GM12878 (cell line): ENCODE measurements at regions not wholly inside any gene's neighbourhood (a gene's known extent, or its start where the extent isn't known, plus 50 kb on each side); places are given as distances from the start of the nearest gene placed in this dataset.

Source experiments
- ATAC-seq: fragments of 200-7000 bp; cut with Tn5 transposase; 3 replicates; pipeline ENCODE4 v1.9.1; 2020; ENCODE audit warnings: mild to moderate bottlenecking, moderate library complexity
- BruUV-seq: library from RNA; stranded (reverse); fragments of 400-500 nt; replicated peaks from 2 replicates; lab custom pipeline; 2021; lab: Mats Ljungman, UMichigan
- CTCF ChIA-PET: fragments of 300-600 bp; sonication (Branson Sonifier 250); formaldehyde crosslinking; extraction: SDS; loops from one replicate; lab custom pipeline; 2021; ENCODE audit warnings: inconsistent platforms; lab: Yijun Ruan, JAX
- POLR2A ChIA-PET: fragments of 350-600 bp; formaldehyde crosslinking; extraction: SDS; loops from one replicate; lab custom pipeline; 2021; ENCODE audit warnings: inconsistent platforms; lab: Charles Lee
- RAD21 ChIA-PET: fragments of 300-600 bp; sonication (Branson Sonifier 250); formaldehyde crosslinking; loops from one replicate; lab custom pipeline; 2023; ENCODE audit warnings: antibody characterized with exemption; ENCODE audit not compliant: unreplicated experiment; lab: Charles Lee
- SMC1A ChIA-PET: fragments of 300-600 bp; sonication (Branson Sonifier 250); formaldehyde crosslinking; loops from one replicate; lab custom pipeline; 2023; ENCODE audit not compliant: unreplicated experiment, uncharacterized antibody; lab: Charles Lee
- DNase-seq: peaks from one replicate; pipeline ENCODE4 v3.0.0-alpha.2; 2011; ENCODE audit warnings: low read depth, low spot score
- FAIRE-seq: peaks from 3 replicates; lab custom pipeline; 2011; peaks lifted over from hg19 to GRCh38; lab: Jason Lieb, UNC
- H2AFZ ChIP-seq: 2 replicates; pipeline ENCODE4 v1.6.0; 2011; ENCODE audit warnings: low read depth, low read length, control low read depth; ENCODE audit not compliant: control insufficient read depth
- H3K27ac ChIP-seq: 2 replicates; pipeline ENCODE4 v1.5.1; 2011; ENCODE audit warnings: control low read depth; ENCODE audit not compliant: control insufficient read depth, insufficient read depth
- H3K27me3 ChIP-seq, 2 experiments: replicated peaks in 1 of 2; 2 replicates each; pipeline versions ENCODE4 v1.6.0 to v1.6.1; 2011; ENCODE audit warnings: low read length in 1 of 2; ENCODE audit not compliant: control insufficient read depth in 2 of 2, insufficient read depth in 2 of 2
- H3K36me3 ChIP-seq, 2 experiments: 2 replicates each; pipeline ENCODE4 v1.5.1; 2011; ENCODE audit warnings: low read length in 1 of 2; ENCODE audit not compliant: control insufficient read depth in 2 of 2, insufficient read depth in 2 of 2
- H3K4me1 ChIP-seq: 2 replicates; pipeline ENCODE4 v1.6.1; 2011; ENCODE audit warnings: mild to moderate bottlenecking, low read length, moderate library complexity, mixed read lengths; ENCODE audit not compliant: control insufficient read depth, insufficient read depth
- H3K4me2 ChIP-seq: 2 replicates; pipeline ENCODE4 v1.6.0; 2011; ENCODE audit warnings: control low read depth; ENCODE audit not compliant: control insufficient read depth, insufficient read depth
- H3K4me3 ChIP-seq: fragments of 200-600 bp; sonication (generic); 2 replicates; pipeline ENCODE4 v1.5.1; 2016
- H3K79me2 ChIP-seq: 2 replicates; pipeline ENCODE4 v1.6.0; 2011; ENCODE audit warnings: low read length; ENCODE audit not compliant: control insufficient read depth, insufficient read depth
- H3K9ac ChIP-seq: 2 replicates; pipeline ENCODE4 v1.8.0; 2011; ENCODE audit warnings: low read length, control low read depth, mixed read lengths; ENCODE audit not compliant: control insufficient read depth, insufficient read depth
- H3K9me3 ChIP-seq: replicated peaks from 3 replicates; pipeline ENCODE4 v1.5.1; 2011; ENCODE audit warnings: mild to moderate bottlenecking, low read length; ENCODE audit not compliant: control insufficient read depth, insufficient read depth
- H4K20me1 ChIP-seq: 2 replicates; pipeline ENCODE4 v1.6.0; 2011; ENCODE audit not compliant: control insufficient read depth, insufficient read depth
- CEBPB ChIP-seq, 2 experiments: fragments of 150-350 bp in 1 of 2; IDR thresholded peaks; 2 replicates each; pipeline ENCODE4 v1.6.1; 2012 to 2014; ENCODE audit warnings: low read depth in 2 of 2, low read length in 2 of 2, borderline replicate concordance in 1 of 2, inconsistent platforms in 1 of 2
- E4F1 ChIP-seq: fragments of 450-650 bp; IDR thresholded peaks from 2 replicates; pipeline ENCODE4 v1.6.1; 2018; ENCODE audit warnings: borderline replicate concordance, mild to moderate bottlenecking; ENCODE audit not compliant: partially characterized antibody
- NR2C2 ChIP-seq: IDR thresholded peaks from 2 replicates; pipeline ENCODE4 v1.6.1; 2011; ENCODE audit warnings: borderline replicate concordance, low read depth; ENCODE audit not compliant: control insufficient read depth, insufficient read length
- RAD51 ChIP-seq: fragments of 450-650 bp; IDR thresholded peaks from 2 replicates; pipeline ENCODE4 v1.6.1; 2016; ENCODE audit warnings: moderate library complexity, mild to moderate bottlenecking, inconsistent platforms
- RELA ChIP-seq: fragments of 450-650 bp; IDR thresholded peaks from 2 replicates; pipeline ENCODE4 v1.8.0; 2014; ENCODE audit warnings: borderline replicate concordance; ENCODE audit not compliant: partially characterized antibody
- REST ChIP-seq: IDR thresholded peaks from 2 replicates; pipeline ENCODE4 v1.6.1; 2012; ENCODE audit warnings: mild to moderate bottlenecking, low read depth, low read length
- SIN3A ChIP-seq: IDR thresholded peaks from 2 replicates; pipeline ENCODE4 v1.6.1; 2012; ENCODE audit warnings: low read depth, low read length, improper control_type of control experiment
- SREBF1 ChIP-seq: IDR thresholded peaks from 2 replicates; pipeline ENCODE4 v1.6.1; 2012; ENCODE audit warnings: mild to moderate bottlenecking, low read length
- TARDBP ChIP-seq: IDR thresholded peaks from 2 replicates; pipeline ENCODE4 v1.6.1; 2016; ENCODE audit warnings: borderline replicate concordance
- TBL1XR1 ChIP-seq: IDR thresholded peaks from 2 replicates; pipeline ENCODE4 v1.6.1; 2012; ENCODE audit warnings: low read depth, low read length, improper control_type of control experiment
- TCF12 ChIP-seq: IDR thresholded peaks from 2 replicates; pipeline ENCODE4 v1.6.1; 2011; ENCODE audit warnings: low read depth, mild to moderate bottlenecking, low read length
- TCF3 ChIP-seq: IDR thresholded peaks from 2 replicates; pipeline ENCODE4 v1.6.1; 2012; ENCODE audit warnings: low read depth, mild to moderate bottlenecking, low read length, borderline replicate concordance; ENCODE audit not compliant: insufficient read depth
- ZNF274 ChIP-seq: IDR thresholded peaks from one replicate; pipeline ENCODE4 v1.8.0; 2011; ENCODE audit not compliant: insufficient read length, insufficient read depth
- ZZZ3 ChIP-seq: IDR thresholded peaks from 2 replicates; pipeline ENCODE4 v1.6.1; 2011; ENCODE audit warnings: low read depth; ENCODE audit not compliant: control insufficient read depth, insufficient read length
- WGBS: methylation state at CpG from one replicate; pipeline ENCODE4 v1.1.6; 2016; ENCODE audit warnings: low lambda C conversion rate; ENCODE audit not compliant: insufficient replicate concordance, insufficient coverage; ENCODE audit errors: missing lambda C conversion rate; 5-methylcytosine and 5-hydroxymethylcytosine counted together
- in situ Hi-C: fragments of 300-500 bp; cut with MboI; formaldehyde crosslinking; loops from 9 replicates; pipeline ENCODE4 v1.14.3; 2018; ENCODE audit warnings: mixed read lengths
- intact Hi-C: fragments of 100-400 bp; cut with micrococcal nuclease; formaldehyde crosslinking; loops from one replicate; pipeline ENCODE4 v1.14.2; 2022; ENCODE audit not compliant: unreplicated experiment
- TF ChIP-seq, protein P1 (sequence below): fragments of 450-650 bp; IDR thresholded peaks from 2 replicates; pipeline ENCODE4 v1.6.1; 2017; ENCODE audit warnings: low read depth, mild to moderate bottlenecking, moderate library complexity
- TF ChIP-seq, protein P2 (sequence below): fragments of 450-650 bp; IDR thresholded peaks from 2 replicates; pipeline ENCODE4 v1.6.1; 2016; ENCODE audit warnings: mild to moderate bottlenecking

DNA sequence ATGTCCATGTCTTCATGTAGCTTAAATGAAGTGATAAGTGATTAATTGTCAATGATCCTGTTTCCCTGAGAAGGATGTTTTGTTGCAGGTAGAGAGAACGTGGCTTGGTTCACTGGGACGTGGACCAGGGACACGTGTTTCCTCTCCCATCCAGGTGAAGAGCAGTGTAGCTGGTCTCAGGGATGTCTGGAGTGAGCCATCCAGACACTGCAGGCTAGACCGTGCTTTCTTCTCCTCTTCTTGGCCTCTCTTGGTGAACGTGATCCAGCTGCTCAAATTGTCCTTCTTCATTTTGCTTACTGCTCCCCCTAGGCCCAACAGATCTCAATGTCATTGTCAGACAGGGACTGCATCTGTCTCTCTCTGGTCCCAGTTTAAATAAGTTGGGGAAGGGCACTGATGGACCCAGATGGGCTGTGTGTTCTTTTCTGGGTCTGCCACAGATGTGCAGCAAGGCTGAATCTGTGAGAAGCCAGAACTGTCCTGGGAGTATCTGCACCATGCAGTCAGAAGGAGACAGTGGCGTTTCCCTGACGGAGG lies 263.8 kb downstream of the CYRIA start:
- no peaks in the 10 kb centered on the region for H3K79me2 ChIP-seq
- ChIA-PET SMC1A (no interaction called here), POLR2A (no interaction called here), CTCF (no interaction called here), RAD21 (no interaction called here)
- 14% methylated on average over 7 of the region's 7 CpGs for WGBS
- no TSS peak for BruUV-seq
- no peaks in the 10 kb centered on the region for H3K9me3 ChIP-seq
- H3K4me1 ChIP-seq, result no peaks in the 10 kb centered on the region
- no peak overlapping the region for H3K9ac ChIP-seq
- in situ Hi-C loops, result no loop called here
- H2AFZ ChIP-seq, result no peak overlapping the region
- no peak for DNase-seq
- intact Hi-C loops, result no loop called here
- H3K4me2 ChIP-seq, result no peak overlapping the region
- no peak overlapping the region for H3K27ac ChIP-seq
- no peak for ATAC-seq
- H4K20me1 ChIP-seq, result no peaks in the 10 kb centered on the region
- H3K36me3 ChIP-seq, result no peaks in the 10 kb centered on the region
- FAIRE-seq, result no peak
- peaks cover 0 to 3% of the 10 kb centered on the region in 2 experiments; a peak in 1 of 4 replicates for H3K27me3 ChIP-seq
- H3K4me3 ChIP-seq, result no peak overlapping the region
- TF ChIP-seq E4F1 (no peak), TCF12 (no peak), RELA (no peak), TARDBP (no peak), SREBF1 (no peak), NR2C2 (no peak), TCF3 (no peak), CEBPB (IDR thresholded peaks at IDR 0.05; ENCODE audit: borderline replicate concordance in 1 of 2, low read depth in 2 of 2, low read length in 2 of 2) (no peak), REST (no peak), SIN3A (no peak), ZNF274 (no peak), RAD51 (no peak), TBL1XR1 (no peak), ZZZ3 (no peak)
- TF ChIP-seq, protein P1, sequence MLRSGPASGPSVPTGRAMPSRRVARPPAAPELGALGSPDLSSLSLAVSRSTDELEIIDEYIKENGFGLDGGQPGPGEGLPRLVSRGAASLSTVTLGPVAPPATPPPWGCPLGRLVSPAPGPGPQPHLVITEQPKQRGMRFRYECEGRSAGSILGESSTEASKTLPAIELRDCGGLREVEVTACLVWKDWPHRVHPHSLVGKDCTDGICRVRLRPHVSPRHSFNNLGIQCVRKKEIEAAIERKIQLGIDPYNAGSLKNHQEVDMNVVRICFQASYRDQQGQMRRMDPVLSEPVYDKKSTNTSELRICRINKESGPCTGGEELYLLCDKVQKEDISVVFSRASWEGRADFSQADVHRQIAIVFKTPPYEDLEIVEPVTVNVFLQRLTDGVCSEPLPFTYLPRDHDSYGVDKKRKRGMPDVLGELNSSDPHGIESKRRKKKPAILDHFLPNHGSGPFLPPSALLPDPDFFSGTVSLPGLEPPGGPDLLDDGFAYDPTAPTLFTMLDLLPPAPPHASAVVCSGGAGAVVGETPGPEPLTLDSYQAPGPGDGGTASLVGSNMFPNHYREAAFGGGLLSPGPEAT, result no peak
- TF ChIP-seq, protein P2, sequence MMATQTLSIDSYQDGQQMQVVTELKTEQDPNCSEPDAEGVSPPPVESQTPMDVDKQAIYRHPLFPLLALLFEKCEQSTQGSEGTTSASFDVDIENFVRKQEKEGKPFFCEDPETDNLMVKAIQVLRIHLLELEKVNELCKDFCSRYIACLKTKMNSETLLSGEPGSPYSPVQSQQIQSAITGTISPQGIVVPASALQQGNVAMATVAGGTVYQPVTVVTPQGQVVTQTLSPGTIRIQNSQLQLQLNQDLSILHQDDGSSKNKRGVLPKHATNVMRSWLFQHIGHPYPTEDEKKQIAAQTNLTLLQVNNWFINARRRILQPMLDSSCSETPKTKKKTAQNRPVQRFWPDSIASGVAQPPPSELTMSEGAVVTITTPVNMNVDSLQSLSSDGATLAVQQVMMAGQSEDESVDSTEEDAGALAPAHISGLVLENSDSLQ, result no peak
